ENCODE measurements at regions not wholly inside any gene's neighbourhood (a gene's known extent, or its start where the extent isn't known, plus 50 kb on each side); places are given as distances from the start of the nearest gene placed in this dataset.
A peak's percentile ranks its signal among the peaks of the same experiment; 100 is the strongest.

DNA sequence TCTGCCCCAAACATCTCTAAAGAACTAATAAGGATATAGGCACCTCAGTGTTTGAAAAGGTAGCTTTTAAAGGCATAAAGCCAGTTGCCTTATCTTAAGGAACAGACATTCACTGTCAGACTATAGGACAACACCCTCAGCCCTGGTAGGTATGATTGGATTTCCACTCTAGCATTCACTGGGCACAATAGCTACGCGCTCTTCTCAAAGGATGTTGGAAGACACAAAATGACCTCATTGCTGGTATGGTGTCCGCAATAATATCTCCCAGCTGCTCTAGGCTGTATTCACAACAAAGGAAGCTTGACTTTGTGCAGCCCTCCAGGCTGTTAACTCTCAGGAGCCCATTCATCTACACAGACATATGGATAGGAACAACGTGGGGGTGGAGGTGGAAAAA is 119.4 kb upstream of the CXADR start:
- Histone ChIP-seq H3K9me2 (ENCODE audit: insufficient read depth) (no peaks in the 10 kb centered on the region), H3K27ac (ENCODE audit: low read depth) (no peak overlapping the region), H3K79me2 (replicated peaks; ENCODE audit: insufficient read depth) (no peaks in the 10 kb centered on the region), H3K4me3 (no peak overlapping the region), H3K4me2 (no peak overlapping the region), H3F3A (replicated peaks; ENCODE audit: low read depth) (no peaks in the 10 kb centered on the region), H2AFZ (0 out of 2 replicates have a peak overlapping the region, but pooled peaks have one; percentile 9), H3K36me3 (ENCODE audit: insufficient read depth) (no peaks in the 10 kb centered on the region), H3K27me3 (ENCODE audit: insufficient read depth) (no peaks in the 10 kb centered on the region), H4K20me1 (replicated peaks; ENCODE audit: insufficient read depth) (no peaks in the 10 kb centered on the region), H3K4me1 (ENCODE audit: insufficient read depth) (no peaks in the 10 kb centered on the region)
- TF ChIP-seq, protein P1, sequence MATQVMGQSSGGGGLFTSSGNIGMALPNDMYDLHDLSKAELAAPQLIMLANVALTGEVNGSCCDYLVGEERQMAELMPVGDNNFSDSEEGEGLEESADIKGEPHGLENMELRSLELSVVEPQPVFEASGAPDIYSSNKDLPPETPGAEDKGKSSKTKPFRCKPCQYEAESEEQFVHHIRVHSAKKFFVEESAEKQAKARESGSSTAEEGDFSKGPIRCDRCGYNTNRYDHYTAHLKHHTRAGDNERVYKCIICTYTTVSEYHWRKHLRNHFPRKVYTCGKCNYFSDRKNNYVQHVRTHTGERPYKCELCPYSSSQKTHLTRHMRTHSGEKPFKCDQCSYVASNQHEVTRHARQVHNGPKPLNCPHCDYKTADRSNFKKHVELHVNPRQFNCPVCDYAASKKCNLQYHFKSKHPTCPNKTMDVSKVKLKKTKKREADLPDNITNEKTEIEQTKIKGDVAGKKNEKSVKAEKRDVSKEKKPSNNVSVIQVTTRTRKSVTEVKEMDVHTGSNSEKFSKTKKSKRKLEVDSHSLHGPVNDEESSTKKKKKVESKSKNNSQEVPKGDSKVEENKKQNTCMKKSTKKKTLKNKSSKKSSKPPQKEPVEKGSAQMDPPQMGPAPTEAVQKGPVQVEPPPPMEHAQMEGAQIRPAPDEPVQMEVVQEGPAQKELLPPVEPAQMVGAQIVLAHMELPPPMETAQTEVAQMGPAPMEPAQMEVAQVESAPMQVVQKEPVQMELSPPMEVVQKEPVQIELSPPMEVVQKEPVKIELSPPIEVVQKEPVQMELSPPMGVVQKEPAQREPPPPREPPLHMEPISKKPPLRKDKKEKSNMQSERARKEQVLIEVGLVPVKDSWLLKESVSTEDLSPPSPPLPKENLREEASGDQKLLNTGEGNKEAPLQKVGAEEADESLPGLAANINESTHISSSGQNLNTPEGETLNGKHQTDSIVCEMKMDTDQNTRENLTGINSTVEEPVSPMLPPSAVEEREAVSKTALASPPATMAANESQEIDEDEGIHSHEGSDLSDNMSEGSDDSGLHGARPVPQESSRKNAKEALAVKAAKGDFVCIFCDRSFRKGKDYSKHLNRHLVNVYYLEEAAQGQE (IDR thresholded peaks at IDR 0.05; ENCODE audit: unreplicated experiment): no peak
- TF ChIP-seq CREB1 (CRISPR knock-in tag; IDR thresholded peaks at IDR 0.05; ENCODE audit: low read depth) (no peak), ZNF114 (CRISPR knock-in tag; IDR thresholded peaks at IDR 0.05) (no peak), EZH2phosphoT487 (IDR thresholded peaks at IDR 0.05; ENCODE audit: unreplicated experiment) (no peak), ZNF331 (CRISPR knock-in tag; IDR thresholded peaks at IDR 0.05; ENCODE audit: low read depth) (no peak), POLR2AphosphoS5 (IDR thresholded peaks at IDR 0.05; ENCODE audit: low read depth) (no peak), EZH2 (IDR thresholded peaks at IDR 0.05; ENCODE audit: low read depth, unreplicated experiment) (no peak), STAT1 (IDR thresholded peaks at IDR 0.05; ENCODE audit: unreplicated experiment) (no peak), NANOG (IDR thresholded peaks at IDR 0.05; ENCODE audit: borderline replicate concordance) (no peak)
- TF ChIP-seq, protein P2, sequence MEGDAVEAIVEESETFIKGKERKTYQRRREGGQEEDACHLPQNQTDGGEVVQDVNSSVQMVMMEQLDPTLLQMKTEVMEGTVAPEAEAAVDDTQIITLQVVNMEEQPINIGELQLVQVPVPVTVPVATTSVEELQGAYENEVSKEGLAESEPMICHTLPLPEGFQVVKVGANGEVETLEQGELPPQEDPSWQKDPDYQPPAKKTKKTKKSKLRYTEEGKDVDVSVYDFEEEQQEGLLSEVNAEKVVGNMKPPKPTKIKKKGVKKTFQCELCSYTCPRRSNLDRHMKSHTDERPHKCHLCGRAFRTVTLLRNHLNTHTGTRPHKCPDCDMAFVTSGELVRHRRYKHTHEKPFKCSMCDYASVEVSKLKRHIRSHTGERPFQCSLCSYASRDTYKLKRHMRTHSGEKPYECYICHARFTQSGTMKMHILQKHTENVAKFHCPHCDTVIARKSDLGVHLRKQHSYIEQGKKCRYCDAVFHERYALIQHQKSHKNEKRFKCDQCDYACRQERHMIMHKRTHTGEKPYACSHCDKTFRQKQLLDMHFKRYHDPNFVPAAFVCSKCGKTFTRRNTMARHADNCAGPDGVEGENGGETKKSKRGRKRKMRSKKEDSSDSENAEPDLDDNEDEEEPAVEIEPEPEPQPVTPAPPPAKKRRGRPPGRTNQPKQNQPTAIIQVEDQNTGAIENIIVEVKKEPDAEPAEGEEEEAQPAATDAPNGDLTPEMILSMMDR (conservative IDR thresholded peaks at IDR 0.05; ENCODE audit: low read depth in 2 of 2): no peak
- TF ChIP-seq, protein P3, sequence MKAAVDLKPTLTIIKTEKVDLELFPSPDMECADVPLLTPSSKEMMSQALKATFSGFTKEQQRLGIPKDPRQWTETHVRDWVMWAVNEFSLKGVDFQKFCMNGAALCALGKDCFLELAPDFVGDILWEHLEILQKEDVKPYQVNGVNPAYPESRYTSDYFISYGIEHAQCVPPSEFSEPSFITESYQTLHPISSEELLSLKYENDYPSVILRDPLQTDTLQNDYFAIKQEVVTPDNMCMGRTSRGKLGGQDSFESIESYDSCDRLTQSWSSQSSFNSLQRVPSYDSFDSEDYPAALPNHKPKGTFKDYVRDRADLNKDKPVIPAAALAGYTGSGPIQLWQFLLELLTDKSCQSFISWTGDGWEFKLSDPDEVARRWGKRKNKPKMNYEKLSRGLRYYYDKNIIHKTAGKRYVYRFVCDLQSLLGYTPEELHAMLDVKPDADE (IDR thresholded peaks at IDR 0.05): no peak
- Mint-ChIP-seq H3K4me3 (no peak overlapping the region), H3K36me3 (ENCODE audit: low read depth) (no peaks in the 10 kb centered on the region), H3K9me3 (no peaks in the 10 kb centered on the region), H3K27me3 (ENCODE audit: insufficient read depth, low read depth, poor library complexity) (no peaks in the 10 kb centered on the region), H3K4me1 (peaks cover 1% of the 10 kb centered on the region; the same call in 1 of the 3 replicates), H3K27ac (no peak overlapping the region)
- DNase-seq (ENCODE audit: low spot score): no peak
- ATAC-seq: no peak

Data from GM23338 (cell line).